SK-N-SH (cell line): ENCODE measurements at regions not wholly inside any gene's neighbourhood (a gene's known extent, or its start where the extent isn't known, plus 50 kb on each side); places are given as distances from the start of the nearest gene placed in this dataset.

Experiments used
- CTCF ChIP-seq: fragments of 200-600 bp; sonication (generic); IDR thresholded peaks from 2 replicates; pipeline ENCODE4 v1.6.1; 2017; ENCODE audit warnings: antibody characterized with exemption, mild to moderate bottlenecking, moderate library complexity
- EZH2phosphoT487 ChIP-seq: fragments of 200-600 bp; sonication (generic); IDR thresholded peaks from 2 replicates; pipeline ENCODE4 v1.6.1; 2017; ENCODE audit warnings: low read depth, mixed run types, mild to moderate bottlenecking, antibody characterized with exemption, moderate library complexity, borderline replicate concordance
- IRF3 ChIP-seq: fragments of 150-350 bp; IDR thresholded peaks from 2 replicates; pipeline ENCODE4 v1.6.1; 2016; ENCODE audit warnings: mild to moderate bottlenecking, low read depth, low read length
- JUND ChIP-seq: IDR thresholded peaks from 2 replicates; pipeline ENCODE4 v1.4.0; 2012
- MAX ChIP-seq: IDR thresholded peaks from 2 replicates; pipeline ENCODE4 v1.4.0; 2012; ENCODE audit warnings: low read depth
- NFIC ChIP-seq: IDR thresholded peaks from 2 replicates; pipeline ENCODE4 v1.4.0; 2012; ENCODE audit warnings: borderline replicate concordance
- POLR2AphosphoS5 ChIP-seq: IDR thresholded peaks from 2 replicates; pipeline ENCODE4 v1.6.1; 2012; ENCODE audit warnings: low read depth, low read length
- RCOR1 ChIP-seq: fragments of 150-350 bp; IDR thresholded peaks from 2 replicates; pipeline ENCODE4 v1.6.1; 2017; ENCODE audit warnings: antibody characterized with exemption, low read length
- REST ChIP-seq: IDR thresholded peaks from 2 replicates; pipeline ENCODE4 v1.6.1; 2012; ENCODE audit warnings: mild to moderate bottlenecking, low read depth, low read length, moderate library complexity
- RFX5 ChIP-seq: IDR thresholded peaks from 2 replicates; pipeline ENCODE4 v1.6.1; 2012; ENCODE audit warnings: mild to moderate bottlenecking, improper control_type of control experiment, low read length
- SIN3A ChIP-seq: IDR thresholded peaks from 2 replicates; pipeline ENCODE4 v1.6.1; 2012; ENCODE audit warnings: low read depth, mild to moderate bottlenecking, low read length, moderate library complexity, borderline replicate concordance
- TAF1 ChIP-seq: IDR thresholded peaks from 2 replicates; pipeline ENCODE4 v1.6.1; 2012; ENCODE audit warnings: low read depth, mild to moderate bottlenecking, low read length, moderate library complexity, borderline replicate concordance
- USF2 ChIP-seq: fragments of 150-350 bp; IDR thresholded peaks from 2 replicates; pipeline ENCODE4 v1.6.1; 2017; ENCODE audit warnings: antibody characterized with exemption, low read length, low read depth, borderline replicate concordance
- YY1 ChIP-seq: IDR thresholded peaks from 2 replicates; pipeline ENCODE4 v1.4.0; 2012; ENCODE audit warnings: low read depth, mild to moderate bottlenecking

- TF ChIP-seq MAX (no peak), JUND (no peak), CTCF (no peak), NFIC (no peak), YY1 (no peak), RCOR1 (no peak), RFX5 (no peak), REST (no peak), IRF3 (no peak), USF2 (no peak), POLR2AphosphoS5 (no peak), EZH2phosphoT487 (no peak), TAF1 (no peak), SIN3A (no peak)
These were observed 299.7 kb downstream of the DLEU7 start for GRCh38 chr13:50543782-50544181.
